B cell (primary cell): ENCODE measurements at regions not wholly inside any gene's neighbourhood (a gene's known extent, or its start where the extent isn't known, plus 50 kb on each side); places are given as distances from the start of the nearest gene placed in this dataset.

Experiments
- EZH2 ChIP-seq: IDR thresholded peaks from 2 replicates; pipeline ENCODE4 v1.6.1; 2012; ENCODE audit warnings: borderline replicate concordance, low read depth, mild to moderate bottlenecking, moderate library complexity, low read length; ENCODE audit not compliant: insufficient read depth, poor library complexity, severe bottlenecking
- TF ChIP-seq, protein P1 (sequence below): fragments of 200-600 bp; IDR thresholded peaks from one replicate; pipeline ENCODE4 v1.8.0; 2022; ENCODE audit warnings: antibody characterized with exemption, mild to moderate bottlenecking

DNA sequence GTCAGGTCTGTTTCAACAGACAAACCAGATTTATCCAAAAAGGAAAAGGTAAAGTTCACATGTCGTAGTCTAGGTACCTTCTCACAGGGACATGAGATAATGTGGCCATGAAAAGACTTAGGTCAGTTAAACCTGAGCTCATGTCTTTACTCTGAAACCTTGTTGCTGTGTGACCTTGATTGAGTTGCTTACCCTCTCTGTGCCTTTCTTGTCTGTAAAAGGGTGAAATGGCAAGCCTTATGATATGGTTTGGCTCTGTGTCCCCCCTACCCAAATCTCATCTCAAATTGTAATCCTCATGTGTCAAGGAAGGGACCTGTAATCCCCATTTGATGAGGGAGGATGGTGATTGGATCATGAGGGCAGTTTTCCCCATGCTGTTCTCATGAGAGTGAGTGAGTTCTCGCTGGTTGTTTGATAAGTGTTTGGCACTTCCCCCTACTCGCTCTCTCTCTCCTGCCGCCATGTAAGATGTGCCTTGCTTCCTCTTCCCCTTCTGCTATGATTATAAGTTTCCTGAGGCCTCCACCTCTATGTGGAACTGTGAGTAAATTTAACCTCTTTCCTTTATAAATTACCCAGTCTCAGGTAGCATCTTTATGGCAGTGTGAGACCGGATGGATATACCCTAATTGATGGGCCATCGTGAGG is 299.8 kb downstream of the ADGRD1 start:
- no peak for TF ChIP-seq EZH2
- TF ChIP-seq, protein P1, sequence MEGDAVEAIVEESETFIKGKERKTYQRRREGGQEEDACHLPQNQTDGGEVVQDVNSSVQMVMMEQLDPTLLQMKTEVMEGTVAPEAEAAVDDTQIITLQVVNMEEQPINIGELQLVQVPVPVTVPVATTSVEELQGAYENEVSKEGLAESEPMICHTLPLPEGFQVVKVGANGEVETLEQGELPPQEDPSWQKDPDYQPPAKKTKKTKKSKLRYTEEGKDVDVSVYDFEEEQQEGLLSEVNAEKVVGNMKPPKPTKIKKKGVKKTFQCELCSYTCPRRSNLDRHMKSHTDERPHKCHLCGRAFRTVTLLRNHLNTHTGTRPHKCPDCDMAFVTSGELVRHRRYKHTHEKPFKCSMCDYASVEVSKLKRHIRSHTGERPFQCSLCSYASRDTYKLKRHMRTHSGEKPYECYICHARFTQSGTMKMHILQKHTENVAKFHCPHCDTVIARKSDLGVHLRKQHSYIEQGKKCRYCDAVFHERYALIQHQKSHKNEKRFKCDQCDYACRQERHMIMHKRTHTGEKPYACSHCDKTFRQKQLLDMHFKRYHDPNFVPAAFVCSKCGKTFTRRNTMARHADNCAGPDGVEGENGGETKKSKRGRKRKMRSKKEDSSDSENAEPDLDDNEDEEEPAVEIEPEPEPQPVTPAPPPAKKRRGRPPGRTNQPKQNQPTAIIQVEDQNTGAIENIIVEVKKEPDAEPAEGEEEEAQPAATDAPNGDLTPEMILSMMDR: no peak
